Vagina (tissue), 2 donors: ENCODE measurements at regions not wholly inside any gene's neighbourhood (a gene's known extent, or its start where the extent isn't known, plus 50 kb on each side); places are given as distances from the start of the nearest gene placed in this dataset.

Source experiments
- DNase-seq, 2 donors: peaks; one replicate each; pipeline ENCODE4 v3.0.0-alpha.2; 2017; ENCODE audit errors: extremely low spot score in 2 of 2
- H3K27ac ChIP-seq: fragments of 200-600 bp; sonication (generic); one replicate; pipeline ENCODE4 v1.5.1; 2019
- H3K27me3 ChIP-seq: fragments of 200-600 bp; sonication (generic); one replicate; pipeline ENCODE4 v1.5.1; 2019
- H3K36me3 ChIP-seq, 2 donors: fragments of 200-600 bp; sonication (generic); one replicate each; pipeline ENCODE4 v1.5.1; 2017 to 2019
- H3K4me1 ChIP-seq: fragments of 200-600 bp; sonication (generic); one replicate; pipeline ENCODE4 v1.5.1; 2019
- H3K4me3 ChIP-seq, 2 donors: fragments of 200-600 bp; sonication (generic); 1 replicate in 1 of 2; 2 replicates in 1 of 2; pipeline ENCODE4 v1.5.1; 2016 to 2019
- H3K9me3 ChIP-seq: fragments of 200-600 bp; sonication (generic); one replicate; pipeline ENCODE4 v1.5.1; 2019
- POLR2A ChIP-seq, 2 donors: fragments of 450-650 bp; IDR thresholded peaks; one replicate each; pipeline ENCODE4 v1.6.1; 2017; ENCODE audit warnings: antibody characterized with exemption in 2 of 2, mild to moderate bottlenecking in 2 of 2, moderate library complexity in 2 of 2
- POLR2AphosphoS5 ChIP-seq, 2 donors: sonication (generic); formaldehyde crosslinking; IDR thresholded peaks; one replicate each; pipeline ENCODE4 v1.9.0; 2017; ENCODE audit warnings: antibody characterized with exemption in 2 of 2, mild to moderate bottlenecking in 2 of 2, low read depth in 1 of 2; ENCODE audit not compliant: insufficient read depth in 1 of 2
- intact Hi-C: fragments of 100-400 bp; cut with DNase I; formaldehyde crosslinking; loops from one replicate; pipeline ENCODE4 v1.15.1; 2023
- TF ChIP-seq, protein P1 (sequence below), 3 experiments: fragments of 450-650 bp in 2 of 3; fragments of 200-600 bp in 1 of 3; sonication (generic) in 1 of 3; IDR thresholded peaks; one replicate each; pipeline ENCODE4 v1.5.1; 2017 to 2019; ENCODE audit warnings: antibody characterized with exemption in 3 of 3, mild to moderate bottlenecking in 2 of 3, moderate library complexity in 2 of 3

GRCh38 chr10:85464336-85464735 lies 902.3 kb downstream of the GRID1 start:
- H3K4me1 ChIP-seq, result no peaks in the 10 kb centered on the region
- no peaks in the 10 kb centered on the region for H3K27me3 ChIP-seq
- TF ChIP-seq, protein P1, sequence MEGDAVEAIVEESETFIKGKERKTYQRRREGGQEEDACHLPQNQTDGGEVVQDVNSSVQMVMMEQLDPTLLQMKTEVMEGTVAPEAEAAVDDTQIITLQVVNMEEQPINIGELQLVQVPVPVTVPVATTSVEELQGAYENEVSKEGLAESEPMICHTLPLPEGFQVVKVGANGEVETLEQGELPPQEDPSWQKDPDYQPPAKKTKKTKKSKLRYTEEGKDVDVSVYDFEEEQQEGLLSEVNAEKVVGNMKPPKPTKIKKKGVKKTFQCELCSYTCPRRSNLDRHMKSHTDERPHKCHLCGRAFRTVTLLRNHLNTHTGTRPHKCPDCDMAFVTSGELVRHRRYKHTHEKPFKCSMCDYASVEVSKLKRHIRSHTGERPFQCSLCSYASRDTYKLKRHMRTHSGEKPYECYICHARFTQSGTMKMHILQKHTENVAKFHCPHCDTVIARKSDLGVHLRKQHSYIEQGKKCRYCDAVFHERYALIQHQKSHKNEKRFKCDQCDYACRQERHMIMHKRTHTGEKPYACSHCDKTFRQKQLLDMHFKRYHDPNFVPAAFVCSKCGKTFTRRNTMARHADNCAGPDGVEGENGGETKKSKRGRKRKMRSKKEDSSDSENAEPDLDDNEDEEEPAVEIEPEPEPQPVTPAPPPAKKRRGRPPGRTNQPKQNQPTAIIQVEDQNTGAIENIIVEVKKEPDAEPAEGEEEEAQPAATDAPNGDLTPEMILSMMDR (IDR thresholded peaks at IDR 0.05), result no peak
- no peak for TF ChIP-seq POLR2A (IDR thresholded peaks at IDR 0.05)
- no peak for TF ChIP-seq POLR2AphosphoS5 (IDR thresholded peaks at IDR 0.05; ENCODE audit: insufficient read depth in 1 of 2, low read depth in 1 of 2)
- no peaks in the 10 kb centered on the region for H3K9me3 ChIP-seq
- no peak overlapping the region for H3K4me3 ChIP-seq
- DNase-seq, result no peak
- H3K36me3 ChIP-seq, result no peaks in the 10 kb centered on the region
- intact Hi-C loops, result no loop called here
- no peak overlapping the region for H3K27ac ChIP-seq

DNA sequence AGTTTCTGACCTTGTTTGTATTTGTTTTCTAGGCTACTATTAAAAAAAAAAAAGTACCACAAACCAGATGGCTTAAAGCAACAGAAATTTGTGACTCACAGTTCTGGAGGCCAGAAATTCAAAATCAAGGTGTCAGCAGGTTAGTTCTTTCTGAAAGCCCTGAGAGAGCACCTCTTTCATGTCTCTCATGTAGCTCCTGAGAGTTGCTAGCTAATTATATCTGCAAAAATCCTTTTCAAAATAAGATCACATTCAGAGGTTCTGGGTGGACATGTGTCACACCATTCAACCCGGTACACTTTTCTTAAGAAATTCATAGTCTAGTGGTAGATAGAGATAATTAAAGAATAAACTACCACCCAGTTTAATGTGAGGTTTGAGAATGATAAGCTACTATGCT lies 888.6 kb downstream of the GRID1 start:
- Histone ChIP-seq H3K4me1 (no peaks in the 10 kb centered on the region), H3K27ac (no peak overlapping the region), H3K4me3 (no peak overlapping the region), H3K36me3 (no peaks in the 10 kb centered on the region), H3K27me3 (no peaks in the 10 kb centered on the region), H3K9me3 (no peaks in the 10 kb centered on the region)
- intact Hi-C loops, result no loop called here
- no peak for TF ChIP-seq POLR2AphosphoS5 (IDR thresholded peaks at IDR 0.05; ENCODE audit: insufficient read depth in 1 of 2, low read depth in 1 of 2)
- TF ChIP-seq, protein P1 (IDR thresholded peaks at IDR 0.05), result no peak
- TF ChIP-seq POLR2A (IDR thresholded peaks at IDR 0.05), result no peak
- no peak for DNase-seq

- Histone ChIP-seq H3K4me3 (no peak overlapping the region), H3K4me1 (no peaks in the 10 kb centered on the region), H3K36me3 (no peaks in the 10 kb centered on the region), H3K9me3 (no peaks in the 10 kb centered on the region), H3K27me3 (no peaks in the 10 kb centered on the region), H3K27ac (no peak overlapping the region)
- TF ChIP-seq POLR2AphosphoS5 (IDR thresholded peaks at IDR 0.05; ENCODE audit: insufficient read depth in 1 of 2, low read depth in 1 of 2) (no peak), POLR2A (IDR thresholded peaks at IDR 0.05) (no peak)
- TF ChIP-seq, protein P1 (IDR thresholded peaks at IDR 0.05), result no peak
- intact Hi-C loops, result no loop called here
- DNase-seq, result no peak
These were observed 876.2 kb downstream of the GRID1 start for GRCh38 chr10:85490431-85490830.

- no peak for DNase-seq
- H3K36me3 ChIP-seq, result no peaks in the 10 kb centered on the region
- H3K9me3 ChIP-seq, result no peaks in the 10 kb centered on the region
- H3K4me1 ChIP-seq, result no peaks in the 10 kb centered on the region
- no peak overlapping the region for H3K27ac ChIP-seq
- H3K27me3 ChIP-seq, result no peaks in the 10 kb centered on the region
- intact Hi-C loops, result no loop called here
- H3K4me3 ChIP-seq, result no peak overlapping the region
- TF ChIP-seq POLR2A (IDR thresholded peaks at IDR 0.05), result no peak
- no peak for TF ChIP-seq POLR2AphosphoS5 (IDR thresholded peaks at IDR 0.05; ENCODE audit: insufficient read depth in 1 of 2, low read depth in 1 of 2)
- TF ChIP-seq, protein P1 (IDR thresholded peaks at IDR 0.05), result no peak
These were observed 874.9 kb downstream of the GRID1 start for GRCh38 chr10:85491652-85492051.

DNA sequence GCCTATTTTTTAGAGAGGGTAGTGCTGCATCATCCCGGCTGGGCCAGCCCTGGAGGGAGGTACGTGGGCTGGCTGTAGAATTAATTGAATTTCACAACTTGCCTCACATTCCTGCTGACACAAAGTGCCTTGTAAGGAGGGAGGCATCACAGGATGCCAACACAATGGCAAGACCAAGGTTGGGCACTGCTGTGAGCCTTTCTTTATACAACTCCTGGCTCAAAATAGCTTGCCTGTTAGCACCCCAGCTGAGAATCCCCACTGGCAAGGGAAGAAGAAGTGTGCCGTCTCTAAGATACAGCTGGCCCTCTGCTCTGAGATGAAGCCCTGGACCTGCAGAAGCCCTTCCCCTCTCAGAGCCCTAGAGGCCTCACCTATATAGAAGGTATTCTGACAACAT lies 873.9 kb downstream of the GRID1 start:
- TF ChIP-seq POLR2AphosphoS5 (IDR thresholded peaks at IDR 0.05; ENCODE audit: insufficient read depth in 1 of 2, low read depth in 1 of 2), result no peak
- TF ChIP-seq, protein P1 (IDR thresholded peaks at IDR 0.05), result no peak
- no peak for TF ChIP-seq POLR2A (IDR thresholded peaks at IDR 0.05)
- no peak for DNase-seq
- intact Hi-C loops, result no loop called here
- no peaks in the 10 kb centered on the region for H3K27me3 ChIP-seq
- H3K4me1 ChIP-seq, result no peaks in the 10 kb centered on the region
- H3K36me3 ChIP-seq, result no peaks in the 10 kb centered on the region
- H3K27ac ChIP-seq, result no peak overlapping the region
- no peaks in the 10 kb centered on the region for H3K9me3 ChIP-seq
- no peak overlapping the region for H3K4me3 ChIP-seq
